ENCODE measurements at regions not wholly inside any gene's neighbourhood (a gene's known extent, or its start where the extent isn't known, plus 50 kb on each side); places are given as distances from the start of the nearest gene placed in this dataset.

DNA sequence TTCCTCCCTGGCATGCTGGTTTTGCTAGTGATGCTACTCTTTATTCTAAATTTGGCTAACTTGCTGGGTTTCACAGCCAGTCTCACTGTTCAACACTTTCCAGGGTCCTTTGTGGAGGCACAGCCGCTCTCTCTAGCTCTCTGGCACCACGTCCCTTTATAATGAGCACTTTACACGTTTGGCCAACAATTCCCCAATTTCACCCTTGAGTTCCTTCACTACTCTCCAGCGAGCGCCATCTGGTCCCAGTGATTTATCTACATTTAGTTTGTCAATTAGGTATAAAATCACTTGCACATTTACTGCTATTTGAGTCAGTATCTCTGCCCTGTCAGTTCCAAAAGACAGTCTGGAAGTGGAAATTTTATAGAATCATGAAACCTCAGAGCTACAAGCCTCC lies 241.9 kb upstream of the MOCS1 start (continued):
- TF ChIP-seq, protein P1, sequence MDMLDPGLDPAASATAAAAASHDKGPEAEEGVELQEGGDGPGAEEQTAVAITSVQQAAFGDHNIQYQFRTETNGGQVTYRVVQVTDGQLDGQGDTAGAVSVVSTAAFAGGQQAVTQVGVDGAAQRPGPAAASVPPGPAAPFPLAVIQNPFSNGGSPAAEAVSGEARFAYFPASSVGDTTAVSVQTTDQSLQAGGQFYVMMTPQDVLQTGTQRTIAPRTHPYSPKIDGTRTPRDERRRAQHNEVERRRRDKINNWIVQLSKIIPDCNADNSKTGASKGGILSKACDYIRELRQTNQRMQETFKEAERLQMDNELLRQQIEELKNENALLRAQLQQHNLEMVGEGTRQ (IDR thresholded peaks at IDR 0.05; ENCODE audit: low read depth, low read length): no peak
- TF ChIP-seq, protein P1 (CRISPR knock-in tag; IDR thresholded peaks at IDR 0.05; ENCODE audit: borderline replicate concordance): no peak

DNA sequence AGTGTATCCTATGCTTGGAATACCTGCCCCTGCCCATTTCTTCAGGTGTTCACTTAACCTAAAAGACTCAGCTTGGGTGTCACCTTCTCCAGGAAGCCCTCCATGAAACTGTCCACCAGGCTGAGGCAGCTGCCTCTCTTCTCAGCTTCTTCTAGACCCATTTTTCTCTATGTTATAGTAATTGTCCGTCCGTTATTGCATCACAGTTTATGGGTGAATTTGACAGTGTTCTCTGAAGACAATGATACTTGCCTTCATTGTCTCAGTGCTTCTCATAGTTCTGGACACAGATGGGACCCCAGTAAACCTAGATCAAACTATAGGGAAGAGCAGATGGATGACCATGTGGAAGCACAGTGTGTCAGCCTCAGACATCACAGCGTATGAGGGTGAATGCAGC lies 238.0 kb upstream of the MOCS1 start:
- ATAC-seq: no peak
- in situ Hi-C loops (cut with HindIII; ENCODE audit: extremely low pct_ligation_motif_present, low pct_unique_long_range_greater_than_20kb): no loop called here

More for the DNA sequence above, 238.0 kb upstream of the MOCS1 start:
- no peak overlapping the region for H3K27ac ChIP-seq (ENCODE audit: extremely low read length, insufficient read depth, low read length)
- H3K4me1 ChIP-seq (ENCODE audit: insufficient read depth, low read length): no peaks in the 10 kb centered on the region
- H4K20me1 ChIP-seq (ENCODE audit: insufficient read depth, low read length): no peaks in the 10 kb centered on the region
- intact Hi-C loops (cut with micrococcal nuclease; ENCODE audit: unreplicated experiment): no loop called here
- H3K4me2 ChIP-seq (ENCODE audit: low read depth, low read length): no peak overlapping the region
- POLR2A ChIA-PET: no interaction called here
- H3K36me3 ChIP-seq (replicated peaks in 1 of 2; ENCODE audit: control insufficient read depth in 1 of 2, insufficient read depth in 2 of 2, low read length in 2 of 2): no peaks in the 10 kb centered on the region
- no peaks in the 10 kb centered on the region for H3K27me3 ChIP-seq (ENCODE audit: control insufficient read depth in 1 of 2, insufficient read depth in 2 of 2, low read length in 2 of 2)
- peaks cover 19% of the 10 kb centered on the region; the same call in 1 of the 2 replicates for H3K9me3 ChIP-seq (ENCODE audit: low read length)
- CTCF ChIA-PET (ENCODE audit: low intra/inter-chr PET ratio, low total read pairs): no interaction called here
- TF ChIP-seq ZFP41 (CRISPR knock-in tag; IDR thresholded peaks at IDR 0.05; ENCODE audit: borderline replicate concordance): no peak
- peak; percentile 33; the same call in 1 of the 2 replicates for TF ChIP-seq CEBPB (IDR thresholded peaks at IDR 0.05; ENCODE audit: borderline replicate concordance, low read depth, low read length)
- TF ChIP-seq ZSCAN30 (CRISPR knock-in tag; IDR thresholded peaks at IDR 0.05): no peak
- TF ChIP-seq ZNF552 (CRISPR knock-in tag; IDR thresholded peaks at IDR 0.05; ENCODE audit: borderline replicate concordance): no peak
- TF ChIP-seq, protein P2, sequence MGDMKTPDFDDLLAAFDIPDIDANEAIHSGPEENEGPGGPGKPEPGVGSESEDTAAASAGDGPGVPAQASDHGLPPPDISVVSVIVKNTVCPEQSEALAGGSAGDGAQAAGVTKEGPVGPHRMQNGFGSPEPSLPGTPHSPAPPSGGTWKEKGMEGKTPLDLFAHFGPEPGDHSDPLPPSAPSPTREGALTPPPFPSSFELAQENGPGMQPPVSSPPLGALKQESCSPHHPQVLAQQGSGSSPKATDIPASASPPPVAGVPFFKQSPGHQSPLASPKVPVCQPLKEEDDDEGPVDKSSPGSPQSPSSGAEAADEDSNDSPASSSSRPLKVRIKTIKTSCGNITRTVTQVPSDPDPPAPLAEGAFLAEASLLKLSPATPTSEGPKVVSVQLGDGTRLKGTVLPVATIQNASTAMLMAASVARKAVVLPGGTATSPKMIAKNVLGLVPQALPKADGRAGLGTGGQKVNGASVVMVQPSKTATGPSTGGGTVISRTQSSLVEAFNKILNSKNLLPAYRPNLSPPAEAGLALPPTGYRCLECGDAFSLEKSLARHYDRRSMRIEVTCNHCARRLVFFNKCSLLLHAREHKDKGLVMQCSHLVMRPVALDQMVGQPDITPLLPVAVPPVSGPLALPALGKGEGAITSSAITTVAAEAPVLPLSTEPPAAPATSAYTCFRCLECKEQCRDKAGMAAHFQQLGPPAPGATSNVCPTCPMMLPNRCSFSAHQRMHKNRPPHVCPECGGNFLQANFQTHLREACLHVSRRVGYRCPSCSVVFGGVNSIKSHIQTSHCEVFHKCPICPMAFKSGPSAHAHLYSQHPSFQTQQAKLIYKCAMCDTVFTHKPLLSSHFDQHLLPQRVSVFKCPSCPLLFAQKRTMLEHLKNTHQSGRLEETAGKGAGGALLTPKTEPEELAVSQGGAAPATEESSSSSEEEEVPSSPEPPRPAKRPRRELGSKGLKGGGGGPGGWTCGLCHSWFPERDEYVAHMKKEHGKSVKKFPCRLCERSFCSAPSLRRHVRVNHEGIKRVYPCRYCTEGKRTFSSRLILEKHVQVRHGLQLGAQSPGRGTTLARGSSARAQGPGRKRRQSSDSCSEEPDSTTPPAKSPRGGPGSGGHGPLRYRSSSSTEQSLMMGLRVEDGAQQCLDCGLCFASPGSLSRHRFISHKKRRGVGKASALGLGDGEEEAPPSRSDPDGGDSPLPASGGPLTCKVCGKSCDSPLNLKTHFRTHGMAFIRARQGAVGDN (CRISPR knock-in tag; IDR thresholded peaks at IDR 0.05): no peak
- TF ChIP-seq, protein P3, sequence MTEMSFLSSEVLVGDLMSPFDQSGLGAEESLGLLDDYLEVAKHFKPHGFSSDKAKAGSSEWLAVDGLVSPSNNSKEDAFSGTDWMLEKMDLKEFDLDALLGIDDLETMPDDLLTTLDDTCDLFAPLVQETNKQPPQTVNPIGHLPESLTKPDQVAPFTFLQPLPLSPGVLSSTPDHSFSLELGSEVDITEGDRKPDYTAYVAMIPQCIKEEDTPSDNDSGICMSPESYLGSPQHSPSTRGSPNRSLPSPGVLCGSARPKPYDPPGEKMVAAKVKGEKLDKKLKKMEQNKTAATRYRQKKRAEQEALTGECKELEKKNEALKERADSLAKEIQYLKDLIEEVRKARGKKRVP (CRISPR knock-in tag; IDR thresholded peaks at IDR 0.05): no peak
- TF ChIP-seq, protein P4, sequence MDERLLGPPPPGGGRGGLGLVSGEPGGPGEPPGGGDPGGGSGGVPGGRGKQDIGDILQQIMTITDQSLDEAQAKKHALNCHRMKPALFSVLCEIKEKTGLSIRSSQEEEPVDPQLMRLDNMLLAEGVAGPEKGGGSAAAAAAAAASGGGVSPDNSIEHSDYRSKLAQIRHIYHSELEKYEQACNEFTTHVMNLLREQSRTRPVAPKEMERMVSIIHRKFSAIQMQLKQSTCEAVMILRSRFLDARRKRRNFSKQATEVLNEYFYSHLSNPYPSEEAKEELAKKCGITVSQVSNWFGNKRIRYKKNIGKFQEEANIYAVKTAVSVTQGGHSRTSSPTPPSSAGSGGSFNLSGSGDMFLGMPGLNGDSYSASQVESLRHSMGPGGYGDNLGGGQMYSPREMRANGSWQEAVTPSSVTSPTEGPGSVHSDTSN (CRISPR knock-in tag; IDR thresholded peaks at IDR 0.05): no peak
- H3K9ac ChIP-seq (ENCODE audit: insufficient read depth, low read depth, low read length): no peak overlapping the region
- H3K79me2 ChIP-seq (ENCODE audit: insufficient read depth, low read length): no peaks in the 10 kb centered on the region
- H2AFZ ChIP-seq (ENCODE audit: low read length): no peak overlapping the region
- BruUV-seq (replicated peaks): no TSS peak
- no peak for FAIRE-seq
- no peak overlapping the region for H3K4me3 ChIP-seq (replicated peaks in 1 of 3; ENCODE audit: insufficient read depth in 1 of 3, low read depth in 2 of 3, low read length in 3 of 3)
- DNase-seq (ENCODE audit: low spot score): no peak
- WGBS (ENCODE audit: low lambda C conversion rate): 26% methylated on average over 3 of the region's 3 CpGs
